Esophagus muscularis mucosa (tissue), 4 donors: ENCODE measurements at regions not wholly inside any gene's neighbourhood (a gene's known extent, or its start where the extent isn't known, plus 50 kb on each side); places are given as distances from the start of the nearest gene placed in this dataset.
A peak's percentile ranks its signal among the peaks of the same experiment; 100 is the strongest.
"Not testable (repeated sequence)": the region's sequence is repeated elsewhere in the genome, so short reads cannot be mapped to it uniquely, and the experiment has no call there.

ENCODE experiments used
- DNase-seq: peaks from one replicate; pipeline ENCODE4 v3.0.0-alpha.2; 2017; ENCODE audit errors: extremely low spot score
- H3K27ac ChIP-seq, 4 donors: fragments of 200-600 bp; sonication (generic); replicated peaks in 1 of 4; 1 replicate in 3 of 4; 2 replicates in 1 of 4; pipeline ENCODE4 v1.5.1; 2016 to 2019; ENCODE audit warnings: mild to moderate bottlenecking in 1 of 4
- H3K27me3 ChIP-seq, 4 donors: fragments of 200-600 bp; sonication (generic); one replicate each; pipeline versions ENCODE4 v1.5.1 to v1.6.0; 2016 to 2019
- H3K36me3 ChIP-seq, 4 donors: fragments of 200-600 bp; sonication (generic); one replicate each; pipeline ENCODE4 v1.5.1; 2016 to 2019
- H3K4me1 ChIP-seq, 4 donors: fragments of 200-600 bp; sonication (generic); one replicate each; pipeline ENCODE4 v1.5.1; 2016 to 2019
- H3K4me3 ChIP-seq, 4 donors: fragments of 200-600 bp; sonication (generic); 1 replicate in 2 of 4; 2 replicates in 2 of 4; pipeline ENCODE4 v1.5.1; 2016 to 2019; ENCODE audit warnings: mild to moderate bottlenecking in 4 of 4, moderate library complexity in 1 of 4
- H3K9me3 ChIP-seq, 4 donors: fragments of 200-600 bp; sonication (generic); 1 replicate in 3 of 4; 2 replicates in 1 of 4; pipeline ENCODE4 v1.5.1; 2016 to 2019
- EP300 ChIP-seq: sonication (generic); formaldehyde crosslinking; IDR thresholded peaks from one replicate; pipeline ENCODE4 v1.6.1; 2017; ENCODE audit warnings: antibody characterized with exemption
- POLR2A ChIP-seq: fragments of 450-650 bp; IDR thresholded peaks from one replicate; pipeline ENCODE4 v1.6.1; 2017; ENCODE audit warnings: antibody characterized with exemption, moderate library complexity, mild to moderate bottlenecking, low read depth
- POLR2AphosphoS5 ChIP-seq, 2 donors: sonication (generic); formaldehyde crosslinking; IDR thresholded peaks; one replicate each; pipeline ENCODE4 v1.6.1; 2017; ENCODE audit warnings: antibody characterized with exemption in 2 of 2
- WGBS: methylation state at CpG from one replicate; pipeline ENCODE4 v1.1.5; 2018; 5-methylcytosine and 5-hydroxymethylcytosine counted together
- intact Hi-C: fragments of 100-400 bp; cut with DNase I; formaldehyde crosslinking; loops from one replicate; pipeline ENCODE4 v1.15.1; 2023
- TF ChIP-seq, protein P1 (sequence below), 3 experiments: fragments of 200-600 bp in 2 of 3; fragments of 450-650 bp in 1 of 3; sonication (generic) in 2 of 3; IDR thresholded peaks; one replicate each; pipeline ENCODE4 v1.5.1; 2017 to 2019; ENCODE audit warnings: antibody characterized with exemption in 3 of 3, mild to moderate bottlenecking in 2 of 3, moderate library complexity in 1 of 3

- Histone ChIP-seq H3K27me3 (no peaks in the 10 kb centered on the region), H3K27ac (no peak overlapping the region), H3K36me3 (no peaks in the 10 kb centered on the region), H3K9me3 (no peaks in the 10 kb centered on the region), H3K4me3 (no peak overlapping the region), H3K4me1 (peaks cover 0 to 14% (median 11%) of the 10 kb centered on the region in 4 donors)
- 86% methylated on average over 2 of the region's 2 CpGs for WGBS
- DNase-seq, result peak; percentile 37
- TF ChIP-seq POLR2A (no peak), POLR2AphosphoS5 (IDR thresholded peaks at IDR 0.05) (no peak), EP300 (no peak)
- TF ChIP-seq, protein P1, sequence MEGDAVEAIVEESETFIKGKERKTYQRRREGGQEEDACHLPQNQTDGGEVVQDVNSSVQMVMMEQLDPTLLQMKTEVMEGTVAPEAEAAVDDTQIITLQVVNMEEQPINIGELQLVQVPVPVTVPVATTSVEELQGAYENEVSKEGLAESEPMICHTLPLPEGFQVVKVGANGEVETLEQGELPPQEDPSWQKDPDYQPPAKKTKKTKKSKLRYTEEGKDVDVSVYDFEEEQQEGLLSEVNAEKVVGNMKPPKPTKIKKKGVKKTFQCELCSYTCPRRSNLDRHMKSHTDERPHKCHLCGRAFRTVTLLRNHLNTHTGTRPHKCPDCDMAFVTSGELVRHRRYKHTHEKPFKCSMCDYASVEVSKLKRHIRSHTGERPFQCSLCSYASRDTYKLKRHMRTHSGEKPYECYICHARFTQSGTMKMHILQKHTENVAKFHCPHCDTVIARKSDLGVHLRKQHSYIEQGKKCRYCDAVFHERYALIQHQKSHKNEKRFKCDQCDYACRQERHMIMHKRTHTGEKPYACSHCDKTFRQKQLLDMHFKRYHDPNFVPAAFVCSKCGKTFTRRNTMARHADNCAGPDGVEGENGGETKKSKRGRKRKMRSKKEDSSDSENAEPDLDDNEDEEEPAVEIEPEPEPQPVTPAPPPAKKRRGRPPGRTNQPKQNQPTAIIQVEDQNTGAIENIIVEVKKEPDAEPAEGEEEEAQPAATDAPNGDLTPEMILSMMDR (IDR thresholded peaks at IDR 0.05), result no peak
- intact Hi-C loops, result no loop called here
Measured at GRCh38 chr5:113757508-113757907, 244.0 kb downstream of the YTHDC2 start.

GRCh38 chr5:113759505-113759904 lies 246.0 kb downstream of the YTHDC2 start:
- no peaks in the 10 kb centered on the region for H3K9me3 ChIP-seq
- no peak overlapping the region for H3K27ac ChIP-seq
- intact Hi-C loops, result no loop called here
- 62% methylated on average over 2 of the region's 2 CpGs for WGBS
- no peaks in the 10 kb centered on the region for H3K36me3 ChIP-seq
- H3K27me3 ChIP-seq, result no peaks in the 10 kb centered on the region
- no peak overlapping the region for H3K4me3 ChIP-seq
- TF ChIP-seq, protein P1 (IDR thresholded peaks at IDR 0.05), result no peak
- TF ChIP-seq EP300 (no peak), POLR2AphosphoS5 (IDR thresholded peaks at IDR 0.05) (no peak), POLR2A (no peak)
- no peak for DNase-seq
- peaks cover 0 to 14% (median 11%) of the 10 kb centered on the region in 4 donors for H3K4me1 ChIP-seq

DNA sequence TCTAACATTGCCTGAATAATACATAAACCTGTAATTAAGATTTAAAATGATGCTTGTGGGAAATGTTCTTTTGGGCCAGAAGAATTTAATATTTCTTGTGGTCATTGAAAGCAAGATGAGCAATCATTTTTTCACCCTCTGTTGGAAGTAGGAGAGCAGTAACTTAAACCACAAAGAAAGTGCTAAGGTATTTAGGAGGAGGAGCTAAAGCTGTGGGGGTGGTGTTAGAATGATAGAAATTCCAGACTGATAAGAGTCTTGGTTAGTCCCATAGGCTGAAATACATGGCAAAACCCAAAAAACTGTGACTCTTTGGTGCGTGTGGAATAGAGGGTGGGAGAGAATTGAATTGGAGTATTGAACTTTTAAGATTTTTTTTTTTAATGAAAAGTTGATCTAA lies 247.0 kb downstream of the YTHDC2 start:
- no peak for DNase-seq
- WGBS, result 70% methylated on average over 1 of the region's 1 CpG
- Histone ChIP-seq H3K27ac (no peak overlapping the region), H3K4me1 (peaks cover 0 to 14% (median 9%) of the 10 kb centered on the region in 4 donors), H3K4me3 (no peak overlapping the region), H3K9me3 (no peaks in the 10 kb centered on the region), H3K36me3 (no peaks in the 10 kb centered on the region), H3K27me3 (no peaks in the 10 kb centered on the region)
- TF ChIP-seq POLR2A (no peak), EP300 (no peak), POLR2AphosphoS5 (IDR thresholded peaks at IDR 0.05) (no peak)
- TF ChIP-seq, protein P1 (IDR thresholded peaks at IDR 0.05), result no peak
- intact Hi-C loops, result no loop called here

DNA sequence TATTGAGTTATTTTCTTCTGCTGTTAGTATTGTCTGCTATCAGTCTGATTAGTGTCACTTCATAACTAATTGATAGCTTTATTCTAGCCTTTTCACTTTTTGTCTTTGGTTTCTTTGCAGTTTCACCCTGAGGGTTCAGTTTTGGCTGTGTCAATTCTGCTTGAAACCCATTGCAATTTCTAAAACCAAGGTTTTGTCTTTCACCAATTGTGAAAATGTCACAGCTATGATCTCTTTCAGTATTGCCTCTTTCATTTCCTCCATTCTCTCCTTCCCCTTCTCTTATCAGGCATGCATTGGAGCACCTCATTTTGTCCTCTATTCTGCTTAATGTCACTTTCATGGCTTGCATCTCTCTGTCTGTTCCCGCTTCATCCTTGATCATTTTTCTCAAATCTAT lies 248.1 kb downstream of the YTHDC2 start:
- no peak for DNase-seq
- Histone ChIP-seq H3K4me1 (peaks cover 0 to 4% (median 0%) of the 10 kb centered on the region in 4 donors), H3K27me3 (no peaks in the 10 kb centered on the region), H3K4me3 (no peak overlapping the region), H3K36me3 (no peaks in the 10 kb centered on the region), H3K27ac (no peak overlapping the region), H3K9me3 (peaks cover 0 to 8% (median 5%) of the 10 kb centered on the region in 4 donors)
- WGBS, result 97% methylated on average over 1 of the region's 1 CpG
- intact Hi-C loops, result no loop called here
- TF ChIP-seq EP300, result no peak
- TF ChIP-seq POLR2A, result no peak

GRCh38 chr5:113764382-113764781 lies 250.9 kb downstream of the YTHDC2 start:
- no peaks in the 10 kb centered on the region for H3K36me3 ChIP-seq
- no peaks in the 10 kb centered on the region for H3K27me3 ChIP-seq
- intact Hi-C loops, result no loop called here
- no peak overlapping the region for H3K4me3 ChIP-seq
- no peak overlapping the region for H3K27ac ChIP-seq
- TF ChIP-seq POLR2A (no peak), EP300 (no peak), POLR2AphosphoS5 (IDR thresholded peaks at IDR 0.05) (no peak)
- TF ChIP-seq, protein P1 (IDR thresholded peaks at IDR 0.05), result no peak
- peaks cover 0 to 17% (median 13%) of the 10 kb centered on the region in 4 donors for H3K9me3 ChIP-seq
- peaks cover 0 to 4% (median 0%) of the 10 kb centered on the region in 4 donors for H3K4me1 ChIP-seq
- DNase-seq, result peak; percentile 60

DNA sequence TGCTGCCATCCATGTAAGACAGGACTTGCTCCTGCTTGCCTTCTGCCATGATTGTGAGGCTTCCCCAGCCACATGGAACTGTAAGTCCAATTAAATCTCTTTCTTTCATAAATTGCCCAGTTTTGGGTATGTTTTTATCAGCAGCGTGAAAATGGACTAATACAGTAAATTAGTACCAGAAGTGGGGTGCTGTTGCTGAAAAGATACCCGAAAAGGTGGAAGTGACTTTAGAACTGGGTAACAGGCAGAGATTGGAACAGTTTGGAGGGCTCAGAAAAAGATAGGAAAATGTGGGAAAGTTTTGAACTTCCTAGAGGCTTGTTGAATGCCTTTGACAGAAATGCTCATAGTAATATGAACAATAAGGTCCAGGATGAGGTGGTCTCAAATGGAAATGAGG lies 253.3 kb downstream of the YTHDC2 start:
- Histone ChIP-seq H3K4me1 (peaks cover 0 to 18% (median 8%) of the 10 kb centered on the region in 4 donors), H3K9me3 (peaks cover 0 to 17% (median 13%) of the 10 kb centered on the region in 4 donors)
- DNase-seq, intact Hi-C loops, H3K27ac ChIP-seq, H3K4me3 ChIP-seq, H3K27me3 ChIP-seq, H3K36me3 ChIP-seq: not testable (repeated sequence)
- WGBS, result 65% methylated on average over 2 of the region's 2 CpGs
